GM19395 (cell line): ENCODE measurements at regions not wholly inside any gene's neighbourhood (a gene's known extent, or its start where the extent isn't known, plus 50 kb on each side); places are given as distances from the start of the nearest gene placed in this dataset.
"Not testable (repeated sequence)": the region's sequence is repeated elsewhere in the genome, so short reads cannot be mapped to it uniquely, and the experiment has no call there.

Experiments
- ATAC-seq: cut with Tn5 transposase; IDR thresholded peaks from one replicate; pipeline ENCODE4 v1.9.1; 2021; ENCODE audit warnings: mild to moderate bottlenecking, moderate library complexity; ENCODE audit not compliant: unreplicated experiment

DNA sequence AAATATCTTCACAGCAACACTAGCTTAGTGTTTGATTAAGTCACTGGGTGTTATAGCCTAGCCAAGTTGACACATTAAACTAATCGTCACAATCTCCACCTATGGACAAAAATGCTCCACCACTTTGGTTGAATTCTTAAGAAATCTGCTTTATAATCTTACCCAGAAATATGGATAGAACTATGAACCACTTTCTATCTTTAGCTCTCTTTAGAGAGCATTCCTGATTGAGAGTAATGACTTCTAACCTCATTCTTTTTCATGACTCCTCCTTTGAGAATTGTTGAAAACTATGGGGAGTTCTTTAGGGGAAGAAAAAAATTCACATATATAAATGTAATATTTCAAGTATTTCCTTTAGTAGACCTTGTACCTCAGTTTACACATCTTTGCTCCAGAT is 1282.2 kb upstream of the ZEB2 start:
- no peak for ATAC-seq

DNA sequence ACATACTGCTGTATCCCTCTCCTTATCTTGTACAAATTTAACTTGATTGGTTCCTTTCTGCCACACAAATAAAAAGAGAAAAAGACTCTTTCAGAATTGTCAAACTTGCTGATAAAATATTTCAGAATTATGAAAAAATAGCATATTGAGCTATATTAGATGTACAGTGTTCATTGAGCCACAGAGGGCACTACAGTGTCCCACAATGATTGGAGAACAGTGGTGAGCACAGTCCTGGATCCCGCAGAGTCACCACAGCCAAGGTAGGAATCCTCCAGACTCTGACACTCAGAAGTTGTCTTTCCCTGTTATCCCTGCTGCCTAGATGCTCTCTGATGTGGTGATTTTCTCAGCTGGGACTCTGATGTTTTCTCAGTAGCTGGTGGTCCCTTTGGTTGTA is 1281.3 kb upstream of the ZEB2 start:
- ATAC-seq = no peak

DNA sequence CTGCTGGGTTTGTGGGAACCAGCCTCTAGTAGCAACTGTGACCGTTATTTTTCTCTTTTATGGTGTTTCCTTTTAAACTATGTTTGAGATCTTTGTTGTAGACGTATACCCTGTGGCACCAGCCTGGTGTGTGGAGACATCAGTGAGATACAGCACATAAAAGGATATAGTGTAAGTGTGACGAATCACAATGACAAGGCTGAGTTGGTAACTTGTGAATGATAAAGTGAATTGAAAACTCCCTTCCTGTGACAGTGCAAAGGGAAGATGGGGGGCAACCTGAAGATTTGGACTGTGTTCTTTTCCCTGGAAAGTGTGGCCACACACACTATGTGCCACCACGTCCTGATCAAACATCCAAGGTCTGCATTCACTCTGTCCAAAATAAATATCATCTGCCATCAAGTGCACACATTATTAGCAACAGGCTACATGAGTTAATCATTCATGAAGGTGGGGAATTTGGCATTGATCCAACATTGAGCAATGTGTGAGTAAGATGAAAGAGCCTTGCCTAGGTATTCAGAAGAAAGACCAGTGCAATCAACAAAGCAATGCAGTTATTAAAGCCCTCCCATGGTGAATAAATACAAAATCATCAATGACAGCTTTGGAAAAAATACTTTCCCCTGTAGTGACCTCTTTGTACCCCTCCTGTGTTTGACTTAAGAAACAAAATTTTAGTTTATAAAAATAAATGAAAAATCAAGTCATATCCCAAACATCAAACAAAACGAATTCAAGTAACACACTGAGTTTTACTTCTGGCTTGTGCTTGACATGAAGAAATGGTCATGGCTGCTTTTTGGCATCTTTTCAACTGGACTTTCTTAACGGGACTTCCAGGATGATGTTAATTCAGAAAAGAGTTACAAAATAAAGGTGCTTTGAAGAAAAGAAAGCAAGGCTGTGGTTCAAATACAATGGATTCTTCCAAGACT is 1280.5 kb upstream of the ZEB2 start:
- ATAC-seq = no peak

DNA sequence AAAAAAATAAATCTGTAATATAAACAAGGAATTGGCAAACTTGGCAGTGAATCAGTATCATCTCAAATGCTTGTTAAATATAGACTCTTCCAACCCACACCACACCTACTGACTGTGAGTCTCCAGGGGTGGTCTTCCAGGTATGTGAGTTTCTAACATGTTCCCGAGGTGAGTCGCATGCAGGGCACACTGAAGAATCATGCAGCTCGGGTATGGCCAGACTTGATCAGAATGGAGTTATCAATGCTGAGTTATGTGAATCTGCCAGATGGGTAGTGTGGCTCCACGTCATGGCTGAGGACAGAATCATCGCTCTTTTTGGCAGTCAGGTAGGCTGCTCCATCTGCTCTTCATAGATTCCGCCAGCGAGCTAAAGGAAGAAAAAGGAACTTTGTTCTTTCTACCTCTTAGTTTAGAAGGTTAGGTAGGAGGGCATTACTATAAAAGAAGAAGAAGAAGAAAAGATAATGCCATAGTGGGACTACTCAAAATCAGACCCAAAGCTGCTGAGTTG is 1279.7 kb upstream of the ZEB2 start:
- ATAC-seq = no peak

DNA sequence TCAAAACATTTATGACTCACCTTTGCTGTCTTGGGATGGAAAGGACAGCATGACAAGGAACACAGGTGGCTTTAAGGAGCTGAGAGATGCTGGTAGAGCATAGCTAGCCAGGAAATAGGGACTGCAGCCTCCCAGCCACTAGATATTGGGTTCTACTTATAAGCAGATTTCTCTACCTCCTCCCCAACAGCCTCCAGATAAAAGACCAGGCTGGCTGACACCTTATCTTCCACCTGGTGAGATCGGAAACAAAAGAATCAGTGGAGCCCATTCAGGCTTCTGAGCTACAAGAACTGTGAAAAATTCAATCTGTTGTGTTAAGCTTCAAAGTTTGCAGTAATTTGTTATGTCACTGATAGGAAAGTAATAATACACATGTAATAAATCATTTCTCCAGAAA is 1278.5 kb upstream of the ZEB2 start:
- no peak for ATAC-seq

DNA sequence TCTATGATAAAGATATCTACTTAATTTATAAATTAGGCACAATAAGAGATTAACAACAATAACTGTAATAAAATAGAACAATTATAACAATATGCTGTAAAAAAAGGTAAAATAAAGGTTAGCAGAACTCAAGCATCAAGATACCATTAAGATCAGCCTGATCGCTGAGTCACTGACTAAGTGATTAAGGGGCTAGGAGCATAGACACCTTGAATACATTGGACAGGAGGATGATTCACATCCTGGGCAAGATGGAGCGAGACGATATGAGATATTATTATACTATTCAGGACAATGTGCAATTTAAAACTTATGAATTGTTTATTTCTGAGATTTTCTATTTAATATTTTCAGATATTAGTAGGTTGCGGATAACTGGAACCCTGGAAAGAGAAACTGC is 1277.8 kb upstream of the ZEB2 start:
- no peak for ATAC-seq

DNA sequence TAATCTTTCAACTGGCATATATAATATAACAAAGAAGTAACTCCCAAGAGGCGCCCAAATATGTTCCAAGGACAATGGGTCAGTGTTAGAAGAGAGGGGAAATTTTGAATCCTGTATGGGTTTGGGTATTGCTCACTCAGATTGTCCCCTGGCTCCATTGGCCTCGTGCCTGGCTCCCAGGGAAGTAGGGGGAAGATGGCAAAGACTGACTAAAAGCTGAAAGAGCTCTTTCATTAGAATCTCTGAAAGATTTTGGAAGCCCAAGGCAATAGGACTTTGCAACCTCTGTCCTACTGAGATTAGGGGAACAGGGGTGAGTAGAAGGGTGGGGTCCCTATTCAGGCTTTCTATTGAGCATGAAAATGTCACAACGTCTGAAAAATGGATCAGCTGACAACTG is 1272.8 kb upstream of the ZEB2 start:
- no peak for ATAC-seq

DNA sequence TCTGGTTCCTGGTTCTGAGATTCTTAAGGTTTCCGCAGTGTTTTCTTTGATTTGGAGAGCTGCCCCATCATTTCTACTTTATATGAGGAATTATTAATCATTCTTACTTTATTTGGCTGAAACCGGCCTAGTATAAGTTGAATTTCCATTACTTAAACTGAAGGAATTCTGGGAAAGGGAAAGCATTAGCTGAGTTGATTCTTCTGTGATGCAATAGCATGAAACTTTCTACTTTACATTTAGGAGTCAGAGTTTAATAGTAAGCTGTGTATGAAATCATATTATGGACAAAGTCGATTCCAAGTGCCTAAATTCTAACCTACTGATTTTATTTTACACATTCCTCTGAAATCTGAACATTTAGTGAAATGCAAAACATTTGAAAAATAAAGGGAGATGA is 1269.7 kb upstream of the ZEB2 start:
- ATAC-seq = no peak

DNA sequence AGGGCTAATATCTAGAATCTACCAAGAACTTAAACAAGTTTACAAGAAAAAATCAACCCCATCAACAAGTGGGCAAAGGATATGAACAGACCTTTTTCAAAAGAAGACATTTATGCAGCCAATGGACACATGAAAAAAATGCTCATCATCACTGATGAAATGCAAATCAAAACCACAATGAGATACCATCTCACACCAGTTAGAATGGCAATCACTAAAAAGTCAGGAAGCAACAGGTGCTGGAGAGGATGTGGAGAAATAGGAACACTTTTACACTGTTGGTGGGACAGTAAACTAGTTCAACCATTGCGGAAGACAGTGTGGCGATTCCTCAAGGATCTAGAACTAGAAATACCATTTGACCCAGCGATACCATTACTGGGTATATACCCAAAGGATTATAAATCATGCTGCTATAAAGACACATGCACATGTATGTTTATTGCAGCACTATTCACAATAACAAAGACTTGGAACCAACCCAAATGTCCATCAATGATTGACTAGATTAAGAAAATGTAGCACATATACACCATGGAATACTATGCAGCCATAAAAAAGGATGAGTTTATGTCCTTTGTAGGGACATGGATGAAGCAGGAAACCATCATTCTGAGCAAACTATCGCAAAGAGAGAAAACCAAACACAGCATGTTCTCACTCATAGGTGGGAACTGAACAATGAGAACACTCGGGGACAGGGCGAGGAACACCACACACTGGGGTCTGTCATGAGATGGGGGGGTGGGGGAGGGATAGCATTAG is 1267.9 kb upstream of the ZEB2 start:
- ATAC-seq = not testable (repeated sequence)

DNA sequence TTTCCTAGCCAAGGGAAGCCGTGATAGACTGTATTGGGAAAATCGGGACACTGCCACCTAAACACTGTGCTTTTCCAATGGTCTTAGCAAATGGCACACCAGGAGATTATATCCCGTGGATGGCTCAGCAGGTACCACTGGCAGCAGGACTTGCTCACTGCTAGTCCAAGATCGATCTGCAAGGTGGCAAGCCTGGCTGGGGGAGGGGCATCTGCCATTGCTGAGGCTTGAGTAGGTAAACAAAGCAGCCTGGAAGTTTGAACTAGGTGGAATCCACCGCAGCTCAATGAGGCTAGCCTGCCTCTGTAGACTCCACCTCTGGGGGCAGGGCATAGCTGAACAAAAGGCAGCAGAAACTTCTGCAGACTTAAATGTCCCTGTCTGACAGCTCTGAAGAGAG is 1262.7 kb upstream of the ZEB2 start:
- ATAC-seq = not testable (repeated sequence)

DNA sequence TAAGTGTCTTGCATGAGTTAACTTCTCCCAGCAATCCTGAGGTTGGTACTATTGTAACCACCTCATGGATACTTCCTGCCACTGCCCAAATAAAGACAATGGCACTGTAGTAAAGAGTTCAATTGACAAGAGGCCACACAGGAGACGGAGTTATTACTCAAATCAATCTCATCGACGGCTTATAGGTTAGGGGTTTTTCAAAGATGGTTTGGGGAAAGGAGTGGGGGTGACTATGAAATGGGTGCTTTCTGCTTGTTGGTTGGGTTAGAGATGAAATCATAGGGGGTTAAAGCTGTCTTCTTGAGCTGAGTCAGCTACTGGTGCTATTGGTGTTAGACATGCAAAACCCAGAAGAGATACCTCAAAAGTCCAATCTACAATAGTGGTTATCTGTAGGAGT is 1258.0 kb upstream of the ZEB2 start:
- no peak for ATAC-seq

DNA sequence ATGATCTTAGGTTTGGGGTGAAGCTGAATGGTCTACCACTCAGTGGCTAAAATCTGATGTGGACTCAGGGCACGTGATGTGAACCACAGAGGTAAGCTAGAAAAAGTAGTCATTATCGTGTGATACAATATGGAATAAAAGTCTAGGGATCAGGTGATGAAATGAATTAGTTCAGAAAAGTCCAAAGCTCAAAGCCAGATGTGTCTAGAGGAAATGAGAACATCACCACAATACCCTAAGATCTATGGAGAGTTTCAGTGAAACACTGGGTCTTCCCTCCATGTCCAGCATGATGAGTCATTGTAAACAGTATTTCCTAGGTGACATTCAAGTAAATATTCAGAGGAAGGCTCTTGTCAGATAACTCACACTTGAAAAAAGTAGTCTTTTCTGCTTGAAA is 1257.4 kb upstream of the ZEB2 start:
- ATAC-seq = no peak

DNA sequence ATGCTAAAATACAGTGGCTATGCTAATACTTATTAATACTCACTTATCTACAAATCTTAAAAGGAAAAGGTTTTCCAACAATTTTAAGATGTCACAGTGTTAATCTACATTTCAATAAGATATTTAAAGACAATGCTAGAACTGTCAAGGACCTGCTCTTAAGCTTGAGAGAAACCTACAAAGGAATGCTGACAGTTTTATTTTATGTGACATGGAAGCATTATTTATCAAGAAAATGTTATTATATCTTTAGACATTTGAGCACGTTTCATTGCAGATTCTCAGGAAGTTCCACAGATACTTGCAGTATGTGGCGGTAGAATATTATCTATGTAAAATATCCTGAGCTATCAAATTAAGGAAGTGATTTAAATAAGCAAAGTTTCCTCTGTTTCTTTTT is 1255.7 kb upstream of the ZEB2 start:
- no peak for ATAC-seq

DNA sequence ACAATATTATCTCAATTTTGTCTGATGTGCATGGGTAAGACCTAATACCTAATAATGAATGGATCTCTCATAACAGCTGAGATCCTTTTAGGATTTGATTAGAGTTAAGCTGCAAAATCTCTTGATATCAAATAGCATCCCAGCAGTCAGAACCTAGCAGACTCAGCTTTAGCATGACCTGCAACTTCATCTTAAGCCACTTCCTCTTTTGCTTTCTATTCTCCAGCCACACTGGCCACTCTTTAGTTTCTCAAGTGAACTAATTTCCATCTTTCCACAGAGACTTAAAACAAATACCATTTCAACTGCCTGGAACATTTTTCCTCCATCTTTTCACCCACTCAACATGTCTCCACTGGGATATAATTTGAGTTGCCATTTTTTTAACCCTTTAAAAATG is 1251.6 kb upstream of the ZEB2 start:
- ATAC-seq = peak; percentile 94

DNA sequence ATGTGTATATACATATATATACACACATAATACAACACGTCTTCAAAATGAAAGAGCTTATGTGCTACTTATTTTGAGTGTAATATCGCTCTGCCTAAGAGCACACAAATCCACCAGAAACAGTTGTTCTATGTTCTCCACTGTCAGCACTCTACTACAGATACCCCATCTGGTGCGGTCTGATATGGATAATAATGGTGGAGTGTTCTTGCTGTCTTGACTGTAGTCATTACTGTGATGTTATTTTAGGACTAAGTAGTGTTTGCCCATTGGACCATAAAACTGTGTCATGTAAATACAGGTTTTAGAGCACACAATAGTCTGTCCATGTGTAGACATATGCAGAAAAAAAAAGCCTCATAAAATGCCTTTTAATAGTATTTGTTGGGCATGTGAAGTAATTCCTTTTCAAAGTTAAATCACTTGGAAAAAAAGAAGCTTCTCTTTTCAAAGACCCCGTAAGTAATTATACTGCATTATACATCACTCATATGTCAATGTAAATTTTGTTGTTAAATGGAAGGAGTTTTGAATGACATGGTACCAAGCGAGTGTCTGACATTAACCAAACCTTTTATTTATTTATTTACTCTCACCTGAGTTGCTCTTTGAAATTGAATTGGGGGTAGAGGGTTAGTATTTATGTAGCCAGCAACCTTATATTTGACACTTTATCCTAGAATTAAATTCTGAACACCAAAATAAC is 1249.2 kb upstream of the ZEB2 start:
- no peak for ATAC-seq

DNA sequence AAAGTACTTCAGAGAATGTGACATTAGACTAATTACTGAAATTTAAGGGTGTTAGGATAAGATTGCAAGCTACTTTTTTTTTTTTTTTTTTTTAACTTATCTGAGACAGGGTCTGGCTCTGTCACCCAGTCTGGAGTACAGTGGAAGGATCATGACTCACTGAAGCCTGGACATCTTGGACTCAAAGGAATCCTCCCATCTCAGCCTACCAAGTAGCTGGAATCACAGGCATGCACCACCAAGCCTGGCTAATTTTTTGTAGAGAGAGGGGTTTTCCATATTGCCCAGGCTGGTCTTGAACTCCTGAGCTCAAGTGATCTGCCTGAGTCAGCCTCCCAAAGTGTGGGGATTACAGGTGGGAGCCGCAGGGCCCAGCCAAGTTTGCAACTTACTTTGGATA is 1246.0 kb upstream of the ZEB2 start:
- ATAC-seq = no peak

DNA sequence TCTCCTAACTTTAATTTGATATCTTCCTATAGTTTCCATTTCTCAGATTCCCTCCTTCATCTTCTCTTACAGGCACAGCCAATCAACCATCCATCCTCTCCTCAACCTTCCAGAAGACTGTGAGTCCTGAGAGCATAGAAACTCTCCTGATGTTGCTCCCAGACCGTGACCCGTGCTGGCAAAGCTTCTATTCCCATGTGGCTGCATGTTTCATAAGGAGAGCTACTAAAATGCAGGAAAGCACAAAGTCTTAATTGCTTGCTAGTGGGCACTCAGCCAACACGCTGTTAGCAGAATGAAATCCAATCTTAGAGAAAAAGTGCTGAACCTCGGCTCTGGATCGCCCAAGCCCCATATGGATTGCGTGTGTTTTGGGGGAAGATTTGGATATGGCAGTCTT is 1244.7 kb upstream of the ZEB2 start:
- ATAC-seq = no peak

DNA sequence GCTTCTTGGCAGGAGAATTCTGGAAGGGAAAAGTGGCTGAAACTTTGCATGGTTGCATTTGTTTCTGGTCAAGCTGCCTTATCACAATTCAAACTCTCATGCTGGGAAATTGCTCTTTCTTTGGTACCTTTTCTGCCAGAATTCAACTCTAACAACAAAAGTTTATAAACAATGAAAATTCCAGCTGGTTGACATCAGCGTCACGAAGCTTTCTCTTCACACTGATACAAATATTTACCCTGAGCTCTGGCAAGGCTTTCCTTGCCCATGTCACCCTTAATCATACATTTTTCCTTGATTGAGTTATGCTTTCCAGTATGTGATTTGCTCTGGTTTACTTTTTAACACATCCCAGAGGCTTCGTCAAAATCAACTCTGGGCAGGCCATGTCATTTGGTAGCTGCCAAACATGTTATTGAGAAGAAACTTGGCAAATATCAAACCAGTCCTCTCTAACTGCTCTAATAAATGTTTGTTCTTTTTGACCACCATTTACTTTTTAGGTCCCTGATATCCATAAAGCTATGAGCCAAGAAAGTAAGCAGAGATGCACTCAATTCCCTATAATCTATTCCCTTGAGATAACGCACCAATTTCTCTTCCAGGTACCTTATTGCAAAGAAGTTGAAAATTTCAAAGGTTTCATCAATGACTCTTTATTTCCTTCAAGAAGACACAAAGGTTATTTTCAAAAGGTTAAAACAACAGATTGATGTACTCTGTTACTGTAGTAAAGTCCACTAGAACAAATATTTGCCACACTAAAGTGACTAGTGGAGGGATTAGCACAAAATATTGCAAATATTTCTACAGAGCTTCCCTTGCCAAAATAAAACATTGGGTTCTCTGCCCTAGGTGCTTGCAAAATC is 1241.1 kb upstream of the ZEB2 start:
- no peak for ATAC-seq

DNA sequence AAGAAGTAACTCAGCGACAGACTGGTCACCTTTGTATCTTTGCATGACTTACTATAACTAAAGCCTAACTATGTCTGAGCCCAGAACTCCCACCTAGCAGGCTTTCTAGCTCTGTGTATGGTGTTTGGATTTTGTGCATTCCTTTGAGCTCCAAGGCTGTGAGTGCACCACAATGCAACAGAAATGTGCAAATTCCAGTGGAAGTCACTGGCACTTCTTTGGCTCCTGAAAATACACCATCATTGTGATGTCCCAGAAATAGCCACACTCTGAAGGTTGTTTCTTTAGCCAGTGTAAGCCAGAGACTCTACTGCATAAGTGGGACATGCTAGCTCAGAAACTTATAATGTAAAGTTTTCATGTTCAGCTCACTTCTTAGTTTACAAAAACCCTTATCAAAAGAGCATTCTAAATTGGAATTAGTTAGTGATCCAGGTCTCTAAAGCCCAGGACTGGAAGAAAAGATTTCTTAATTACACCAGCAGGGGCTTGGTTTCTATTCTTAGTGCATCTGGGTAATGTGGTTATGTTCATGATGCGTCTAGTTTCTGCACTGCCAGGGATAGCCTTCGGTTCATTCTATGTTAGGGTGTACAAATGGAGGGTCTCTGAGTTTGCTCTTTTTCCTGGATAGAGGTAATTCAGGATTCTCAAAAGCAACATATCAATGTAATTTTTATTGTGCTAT is 1239.5 kb upstream of the ZEB2 start:
- ATAC-seq = no peak
